H9 (cell line): ENCODE measurements at regions not wholly inside any gene's neighbourhood (a gene's known extent, or its start where the extent isn't known, plus 50 kb on each side); places are given as distances from the start of the nearest gene placed in this dataset.

Experiments
- DNase-seq: peaks from one replicate; pipeline ENCODE4 v3.0.0-alpha.2; 2017
- H2AFZ ChIP-seq: one replicate; pipeline ENCODE4 v1.6.1; 2013; ENCODE audit warnings: mild to moderate bottlenecking, low read length, control low read depth, moderate library complexity
- H2AK5ac ChIP-seq: 2 replicates; pipeline ENCODE4 v1.6.1; 2013; ENCODE audit warnings: low read length, control low read depth, mixed read lengths; ENCODE audit not compliant: insufficient read length
- H2BK120ac ChIP-seq: one replicate; pipeline ENCODE4 v1.6.1; 2013; ENCODE audit warnings: low read depth, mild to moderate bottlenecking, low read length, control low read depth, inconsistent platforms; ENCODE audit not compliant: poor library complexity, severe bottlenecking
- H2BK12ac ChIP-seq: 2 replicates; pipeline ENCODE4 v1.6.1; 2013; ENCODE audit warnings: low read length, control low read depth, mixed read lengths, low read depth; ENCODE audit not compliant: insufficient read length
- H2BK15ac ChIP-seq: 2 replicates; pipeline ENCODE4 v1.6.1; 2013; ENCODE audit warnings: low read depth, low read length, control low read depth
- H2BK20ac ChIP-seq: one replicate; pipeline ENCODE4 v1.6.1; 2013; ENCODE audit warnings: low read depth, mild to moderate bottlenecking, low read length, control low read depth, inconsistent platforms; ENCODE audit not compliant: poor library complexity, severe bottlenecking
- H2BK5ac ChIP-seq: 2 replicates; pipeline ENCODE4 v1.6.1; 2013; ENCODE audit warnings: low read length, control low read depth, mixed read lengths; ENCODE audit not compliant: insufficient read length
- H3K14ac ChIP-seq: 2 replicates; pipeline ENCODE4 v1.6.1; 2013; ENCODE audit warnings: low read length, control low read depth; ENCODE audit not compliant: insufficient read depth
- H3K18ac ChIP-seq: 2 replicates; pipeline ENCODE4 v1.6.1; 2013; ENCODE audit warnings: low read depth, mild to moderate bottlenecking, mixed read lengths, low read length, control low read depth; ENCODE audit not compliant: insufficient read length
- H3K23ac ChIP-seq: 2 replicates; pipeline ENCODE4 v1.6.1; 2013; ENCODE audit warnings: low read length, control low read depth, mixed read lengths, low read depth; ENCODE audit not compliant: insufficient read length
- H3K23me2 ChIP-seq: 2 replicates; pipeline ENCODE4 v1.6.1; 2013; ENCODE audit warnings: low read depth, mild to moderate bottlenecking, mixed read lengths, low read length, control low read depth; ENCODE audit not compliant: insufficient read length, poor library complexity, severe bottlenecking
- H3K27ac ChIP-seq: 2 replicates; pipeline ENCODE4 v1.5.1; 2013; ENCODE audit warnings: low read length, control low read depth, mixed read lengths, low read depth; ENCODE audit not compliant: insufficient read length
- H3K27me3 ChIP-seq: 2 replicates; pipeline ENCODE4 v1.6.1; 2013; ENCODE audit warnings: low read length, control low read depth, inconsistent platforms; ENCODE audit not compliant: insufficient read depth
- H3K4ac ChIP-seq: 2 replicates; pipeline ENCODE4 v1.6.1; 2013; ENCODE audit warnings: low read depth, mild to moderate bottlenecking, control low read depth, inconsistent platforms, low read length, moderate library complexity
- H3K4me1 ChIP-seq: 2 replicates; pipeline ENCODE4 v1.6.1; 2013; ENCODE audit warnings: low read length, control low read depth, inconsistent platforms; ENCODE audit not compliant: insufficient read depth
- H3K4me2 ChIP-seq: 2 replicates; pipeline ENCODE4 v1.6.1; 2013; ENCODE audit warnings: low read length, control low read depth, mixed read lengths; ENCODE audit not compliant: insufficient read length, insufficient read depth
- H3K56ac ChIP-seq: 2 replicates; pipeline ENCODE4 v1.6.1; 2013; ENCODE audit warnings: low read depth, mild to moderate bottlenecking, mixed read lengths, low read length, control low read depth; ENCODE audit not compliant: insufficient read length
- H3K79me1 ChIP-seq: 2 replicates; pipeline ENCODE4 v1.6.1; 2013; ENCODE audit warnings: low read depth, mild to moderate bottlenecking, moderate library complexity, low read length, control low read depth, inconsistent platforms; ENCODE audit not compliant: insufficient read depth, poor library complexity, severe bottlenecking
- H3K79me2 ChIP-seq: 2 replicates; pipeline ENCODE4 v1.6.1; 2013; ENCODE audit warnings: low read length, control low read depth, inconsistent platforms; ENCODE audit not compliant: insufficient read depth
- H3K9ac ChIP-seq: 2 replicates; pipeline ENCODE4 v1.6.1; 2013; ENCODE audit warnings: low read length, control low read depth, mixed read lengths; ENCODE audit not compliant: insufficient read length; ENCODE audit errors: extremely low read depth
- H3K9me3 ChIP-seq: one replicate; pipeline ENCODE4 v1.6.1; 2013; ENCODE audit warnings: low read depth, low read length, inconsistent platforms; ENCODE audit not compliant: control insufficient read depth
- H3T11ph ChIP-seq: one replicate; pipeline ENCODE4 v1.6.1; 2013; ENCODE audit warnings: mild to moderate bottlenecking, low read length, control low read depth, inconsistent platforms
- H4K20me1 ChIP-seq: one replicate; pipeline ENCODE4 v1.6.1; 2013; ENCODE audit not compliant: control insufficient read depth, insufficient read length, insufficient read depth
- H4K5ac ChIP-seq: 2 replicates; pipeline ENCODE4 v1.6.1; 2013; ENCODE audit warnings: low read depth, mild to moderate bottlenecking, mixed read lengths, low read length, control low read depth; ENCODE audit not compliant: insufficient read length
- H4K8ac ChIP-seq: replicated peaks from 2 replicates; pipeline ENCODE4 v1.6.1; 2013; ENCODE audit warnings: low read length, control low read depth, mixed read lengths, low read depth; ENCODE audit not compliant: insufficient read length
- H4K91ac ChIP-seq: 2 replicates; pipeline ENCODE4 v1.6.1; 2013; ENCODE audit warnings: low read depth, mild to moderate bottlenecking, moderate library complexity, mixed read lengths, low read length, control low read depth; ENCODE audit not compliant: insufficient read length
- H3K27ac Mint-ChIP-seq, 3 experiments: 2 replicates in 2 of 3; 3 replicates in 1 of 3; pipeline ENCODE4 v1.8.0; 2020 to 2021; ENCODE audit warnings: mixed read lengths in 3 of 3, mild to moderate bottlenecking in 1 of 3, moderate library complexity in 1 of 3
- H3K27me3 Mint-ChIP-seq: 2 replicates; pipeline ENCODE4 v1.8.0; 2021; ENCODE audit warnings: low read depth, mild to moderate bottlenecking, moderate library complexity, mixed read lengths
- H3K36me3 Mint-ChIP-seq, 3 experiments: 2 replicates in 2 of 3; 3 replicates in 1 of 3; pipeline ENCODE4 v1.8.0; 2020 to 2021; ENCODE audit warnings: low read depth in 3 of 3, mixed read lengths in 3 of 3; ENCODE audit not compliant: insufficient read depth in 1 of 3
- H3K4me1 Mint-ChIP-seq, 2 experiments: 2 replicates each; pipeline ENCODE4 v1.8.0; 2020; ENCODE audit warnings: mixed read lengths in 2 of 2
- H3K4me3 Mint-ChIP-seq, 2 experiments: 2 replicates in 1 of 2; 3 replicates in 1 of 2; pipeline ENCODE4 v1.8.0; 2020 to 2021; ENCODE audit warnings: mild to moderate bottlenecking in 2 of 2, mixed read lengths in 2 of 2, moderate library complexity in 1 of 2
- H3K9me3 Mint-ChIP-seq, 2 experiments: 2 replicates in 1 of 2; 3 replicates in 1 of 2; pipeline ENCODE4 v1.8.0; 2020; ENCODE audit warnings: mild to moderate bottlenecking in 2 of 2, mixed read lengths in 2 of 2, moderate library complexity in 1 of 2
- WGBS: extraction: QIAGEN DNeasy Blood & Tissue Kit; methylation state at CpG from one replicate; pipeline ENCODE4 v1.1.7; 2013; ENCODE audit warnings: missing lambda C conversion rate, low lambda C conversion rate, mixed read lengths; ENCODE audit not compliant: insufficient read length; ENCODE audit errors: extremely low coverage; 5-methylcytosine and 5-hydroxymethylcytosine counted together
- TF ChIP-seq, protein P1 (sequence below): fragments of 200-600 bp; sonication (generic); conservative IDR thresholded peaks from 3 replicates; pipeline ENCODE4 v1.8.0; 2021; ENCODE audit warnings: antibody characterized with exemption, mild to moderate bottlenecking

- no peaks in the 10 kb centered on the region for H3K79me1 ChIP-seq
- H2BK5ac ChIP-seq, result no peak overlapping the region
- H3K79me2 ChIP-seq, result no peaks in the 10 kb centered on the region
- no peaks in the 10 kb centered on the region for H3K23me2 ChIP-seq
- H2AFZ ChIP-seq, result no peak overlapping the region
- H3K9ac ChIP-seq, result no peak overlapping the region
- H3K27ac ChIP-seq, result no peak overlapping the region
- WGBS, result no CpG with 5 or more reads among the region's 9 CpGs
- Mint-ChIP-seq H3K27ac (no peak overlapping the region), H3K9me3 (no peaks in the 10 kb centered on the region), H3K4me1 (peaks cover 36 to 38% of the 10 kb centered on the region in 2 experiments), H3K36me3 (peaks cover 2 to 9% (median 3%) of the 10 kb centered on the region in 3 experiments; a peak in 5 of 7 replicates), H3K27me3 (no peaks in the 10 kb centered on the region), H3K4me3 (no peak overlapping the region)
- H3K27me3 ChIP-seq, result no peaks in the 10 kb centered on the region
- H2BK120ac ChIP-seq, result no peak overlapping the region
- H4K8ac ChIP-seq, result no peak overlapping the region
- H3K9me3 ChIP-seq, result no peaks in the 10 kb centered on the region
- no peak overlapping the region for H3K18ac ChIP-seq
- no peak overlapping the region for H2BK20ac ChIP-seq
- no peak overlapping the region for H3K56ac ChIP-seq
- no peak overlapping the region for H2BK15ac ChIP-seq
- no peak overlapping the region for H2AK5ac ChIP-seq
- H3T11ph ChIP-seq, result no peak overlapping the region
- no peak overlapping the region for H4K91ac ChIP-seq
- H4K20me1 ChIP-seq, result no peaks in the 10 kb centered on the region
- H3K4ac ChIP-seq, result no peak overlapping the region
- no peak overlapping the region for H2BK12ac ChIP-seq
- no peak overlapping the region for H3K4me2 ChIP-seq
- TF ChIP-seq, protein P1, sequence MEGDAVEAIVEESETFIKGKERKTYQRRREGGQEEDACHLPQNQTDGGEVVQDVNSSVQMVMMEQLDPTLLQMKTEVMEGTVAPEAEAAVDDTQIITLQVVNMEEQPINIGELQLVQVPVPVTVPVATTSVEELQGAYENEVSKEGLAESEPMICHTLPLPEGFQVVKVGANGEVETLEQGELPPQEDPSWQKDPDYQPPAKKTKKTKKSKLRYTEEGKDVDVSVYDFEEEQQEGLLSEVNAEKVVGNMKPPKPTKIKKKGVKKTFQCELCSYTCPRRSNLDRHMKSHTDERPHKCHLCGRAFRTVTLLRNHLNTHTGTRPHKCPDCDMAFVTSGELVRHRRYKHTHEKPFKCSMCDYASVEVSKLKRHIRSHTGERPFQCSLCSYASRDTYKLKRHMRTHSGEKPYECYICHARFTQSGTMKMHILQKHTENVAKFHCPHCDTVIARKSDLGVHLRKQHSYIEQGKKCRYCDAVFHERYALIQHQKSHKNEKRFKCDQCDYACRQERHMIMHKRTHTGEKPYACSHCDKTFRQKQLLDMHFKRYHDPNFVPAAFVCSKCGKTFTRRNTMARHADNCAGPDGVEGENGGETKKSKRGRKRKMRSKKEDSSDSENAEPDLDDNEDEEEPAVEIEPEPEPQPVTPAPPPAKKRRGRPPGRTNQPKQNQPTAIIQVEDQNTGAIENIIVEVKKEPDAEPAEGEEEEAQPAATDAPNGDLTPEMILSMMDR, result no peak
- no peak overlapping the region for H3K23ac ChIP-seq
- H3K14ac ChIP-seq, result no peak overlapping the region
- peaks cover 3% of the 10 kb centered on the region; the same call in 1 of the 2 replicates for H3K4me1 ChIP-seq
- no peak for DNase-seq
- no peak overlapping the region for H4K5ac ChIP-seq
Observed at GRCh38 chr1:95503278-95504030, 269.4 kb downstream of the RWDD3 start.
